Mucosa of stomach (tissue), 1 donor: ENCODE measurements at regions not wholly inside any gene's neighbourhood (a gene's known extent, or its start where the extent isn't known, plus 50 kb on each side); places are given as distances from the start of the nearest gene placed in this dataset.

Experiments used
- H3K27me3 ChIP-seq: one replicate; pipeline ENCODE4 v1.7.0; 2013; ENCODE audit warnings: mild to moderate bottlenecking, low read length; ENCODE audit not compliant: control insufficient read depth, insufficient read depth
- H3K36me3 ChIP-seq: one replicate; pipeline ENCODE4 v1.7.0; 2013; ENCODE audit warnings: low read length; ENCODE audit not compliant: control insufficient read depth, insufficient read depth
- H3K4me1 ChIP-seq: one replicate; pipeline ENCODE4 v1.7.0; 2013; ENCODE audit warnings: mild to moderate bottlenecking, low read length; ENCODE audit not compliant: control insufficient read depth, insufficient read depth
- H3K4me3 ChIP-seq: one replicate; pipeline ENCODE4 v1.7.0; 2013; ENCODE audit warnings: low read length
- H3K9ac ChIP-seq: one replicate; pipeline ENCODE4 v1.7.0; 2013; ENCODE audit warnings: mild to moderate bottlenecking, low read length, moderate library complexity
- H3K9me3 ChIP-seq: one replicate; pipeline ENCODE4 v1.7.0; 2013; ENCODE audit warnings: mild to moderate bottlenecking, low read length, moderate library complexity; ENCODE audit not compliant: control insufficient read depth
- donor health status: Pancreatic carcinoma.

DNA sequence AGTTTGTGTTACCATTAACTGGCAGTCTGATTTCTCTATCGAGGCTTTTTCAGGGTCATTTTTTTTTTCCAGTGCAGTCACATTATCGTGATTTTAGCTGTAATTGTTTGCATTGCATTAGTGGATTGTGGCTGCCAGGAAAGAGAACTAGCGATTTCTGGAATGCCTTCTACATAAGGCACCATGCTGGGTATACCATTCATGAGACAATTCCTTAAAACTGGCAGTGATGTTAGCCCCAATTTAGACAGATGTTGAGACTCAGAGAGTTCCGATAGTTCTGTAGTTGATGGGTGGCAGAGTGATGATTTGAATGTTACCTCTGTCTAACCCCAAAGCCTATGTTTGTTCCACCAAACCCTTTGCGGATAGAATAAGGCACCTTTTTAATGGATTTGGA, 175.4 kb upstream of the TENM3 start:
- H3K9ac ChIP-seq: no peak overlapping the region
- no peaks in the 10 kb centered on the region for H3K36me3 ChIP-seq
- H3K27me3 ChIP-seq: no peaks in the 10 kb centered on the region
- no peaks in the 10 kb centered on the region for H3K4me1 ChIP-seq
- H3K9me3 ChIP-seq: no peaks in the 10 kb centered on the region
- H3K4me3 ChIP-seq: no peak overlapping the region

DNA sequence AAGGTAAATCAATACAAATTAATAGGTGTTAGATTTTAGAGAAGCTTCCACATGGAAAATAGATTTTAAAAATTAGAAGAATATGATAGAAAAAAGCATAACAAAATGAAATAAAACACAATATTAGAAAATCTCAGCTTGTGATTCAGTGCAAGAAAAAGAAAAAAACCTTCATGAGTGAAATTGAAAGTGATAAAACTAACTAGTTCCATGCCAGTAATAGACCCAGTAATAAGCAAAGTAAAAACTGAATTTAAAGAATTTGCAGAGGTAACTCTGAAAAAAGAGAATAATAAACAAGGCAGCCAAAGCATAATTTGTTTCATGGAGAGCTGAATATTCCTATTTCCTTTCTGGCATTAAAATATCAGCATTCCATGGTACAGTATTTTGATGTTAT, 174.3 kb upstream of the TENM3 start:
- no peaks in the 10 kb centered on the region for H3K4me1 ChIP-seq
- no peak overlapping the region for H3K4me3 ChIP-seq
- no peaks in the 10 kb centered on the region for H3K36me3 ChIP-seq
- no peak overlapping the region for H3K9ac ChIP-seq
- H3K27me3 ChIP-seq: no peaks in the 10 kb centered on the region
- no peaks in the 10 kb centered on the region for H3K9me3 ChIP-seq

DNA sequence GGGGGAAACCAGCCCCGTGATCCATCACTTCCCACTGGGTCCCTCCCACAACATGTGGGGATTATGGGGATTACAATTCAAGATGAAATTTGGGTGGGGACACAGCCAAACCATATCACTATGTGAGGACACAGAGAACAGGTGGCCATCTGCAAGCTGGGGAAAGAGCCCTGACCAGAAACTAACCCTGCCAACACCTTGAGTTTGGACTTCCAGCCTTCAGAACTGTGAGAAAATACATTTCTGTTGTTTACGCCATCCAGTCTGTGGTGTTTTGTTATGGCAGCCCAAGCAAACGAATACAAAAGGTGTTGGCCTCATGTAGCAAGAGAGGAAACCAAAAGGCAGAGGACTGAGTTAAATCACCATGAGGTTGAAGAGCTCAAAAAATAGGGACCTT, 169.9 kb upstream of the TENM3 start:
- Histone ChIP-seq H3K4me1 (no peaks in the 10 kb centered on the region), H3K9me3 (no peaks in the 10 kb centered on the region), H3K27me3 (no peaks in the 10 kb centered on the region), H3K4me3 (no peak overlapping the region), H3K36me3 (no peaks in the 10 kb centered on the region), H3K9ac (no peak overlapping the region)

DNA sequence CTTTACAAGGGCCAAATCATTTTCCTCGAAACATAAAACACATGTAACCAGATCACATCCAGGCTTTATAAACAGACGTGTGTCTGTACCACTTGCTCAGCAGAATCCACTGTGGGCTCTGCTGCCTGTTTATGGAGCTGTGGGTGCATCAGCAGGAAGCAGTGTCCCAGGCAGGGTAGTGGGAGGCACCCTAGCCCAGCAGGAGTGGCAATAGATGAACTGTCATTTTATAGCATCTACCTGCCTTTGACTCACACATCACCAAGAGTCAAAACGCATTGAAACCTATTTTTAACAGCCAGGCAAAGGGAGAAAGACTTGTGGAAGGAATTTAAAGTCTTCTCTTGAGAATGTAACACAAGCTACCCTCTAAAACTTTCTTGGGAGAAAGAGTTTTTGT, 169.1 kb upstream of the TENM3 start:
- H3K4me1 ChIP-seq: no peaks in the 10 kb centered on the region
- no peak overlapping the region for H3K9ac ChIP-seq
- H3K4me3 ChIP-seq: no peak overlapping the region
- no peaks in the 10 kb centered on the region for H3K27me3 ChIP-seq
- no peaks in the 10 kb centered on the region for H3K36me3 ChIP-seq
- no peaks in the 10 kb centered on the region for H3K9me3 ChIP-seq

DNA sequence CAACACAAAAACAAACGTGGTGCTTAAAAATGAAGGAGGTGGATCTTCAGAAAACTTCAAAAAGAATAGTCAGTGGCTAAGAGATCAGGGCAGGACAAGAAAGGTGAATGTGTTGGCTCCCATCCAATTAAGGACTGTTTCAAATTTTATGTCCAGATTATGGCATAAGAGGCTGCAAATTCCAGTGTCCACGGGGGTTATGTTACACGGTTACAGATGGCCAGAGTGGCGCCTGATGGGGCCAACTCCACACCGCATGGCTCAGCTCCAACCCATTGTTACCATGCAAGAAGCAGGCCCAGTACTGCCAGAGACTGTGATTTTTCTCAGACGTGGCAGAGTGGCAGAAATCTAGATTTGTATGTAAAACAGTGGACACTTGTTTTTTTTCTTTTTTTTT, 168.4 kb upstream of the TENM3 start:
- no peaks in the 10 kb centered on the region for H3K36me3 ChIP-seq
- no peaks in the 10 kb centered on the region for H3K27me3 ChIP-seq
- no peaks in the 10 kb centered on the region for H3K4me1 ChIP-seq
- H3K9me3 ChIP-seq: no peaks in the 10 kb centered on the region
- H3K4me3 ChIP-seq: no peak overlapping the region
- no peak overlapping the region for H3K9ac ChIP-seq

DNA sequence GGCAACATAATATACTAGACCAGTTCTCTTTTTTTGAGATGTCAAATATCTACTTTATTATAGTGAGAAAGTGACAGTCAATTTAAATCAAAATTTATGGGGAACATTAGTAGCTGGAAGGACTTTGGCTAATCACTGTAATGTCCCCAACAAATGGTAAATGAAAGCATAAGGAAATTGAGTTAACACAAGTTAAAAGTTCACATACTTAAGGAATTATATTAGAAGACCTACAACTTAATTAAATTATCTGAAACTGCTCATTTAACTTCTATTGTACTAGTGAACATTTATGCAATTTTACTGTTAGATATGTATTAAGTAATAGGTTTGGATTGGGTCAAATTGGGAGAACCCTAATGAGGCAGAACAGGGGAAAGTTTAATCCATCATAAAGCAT, 160.3 kb upstream of the TENM3 start:
- no peak overlapping the region for H3K9ac ChIP-seq
- no peaks in the 10 kb centered on the region for H3K4me1 ChIP-seq
- H3K36me3 ChIP-seq: no peaks in the 10 kb centered on the region
- H3K4me3 ChIP-seq: no peak overlapping the region
- H3K9me3 ChIP-seq: no peaks in the 10 kb centered on the region
- no peaks in the 10 kb centered on the region for H3K27me3 ChIP-seq

DNA sequence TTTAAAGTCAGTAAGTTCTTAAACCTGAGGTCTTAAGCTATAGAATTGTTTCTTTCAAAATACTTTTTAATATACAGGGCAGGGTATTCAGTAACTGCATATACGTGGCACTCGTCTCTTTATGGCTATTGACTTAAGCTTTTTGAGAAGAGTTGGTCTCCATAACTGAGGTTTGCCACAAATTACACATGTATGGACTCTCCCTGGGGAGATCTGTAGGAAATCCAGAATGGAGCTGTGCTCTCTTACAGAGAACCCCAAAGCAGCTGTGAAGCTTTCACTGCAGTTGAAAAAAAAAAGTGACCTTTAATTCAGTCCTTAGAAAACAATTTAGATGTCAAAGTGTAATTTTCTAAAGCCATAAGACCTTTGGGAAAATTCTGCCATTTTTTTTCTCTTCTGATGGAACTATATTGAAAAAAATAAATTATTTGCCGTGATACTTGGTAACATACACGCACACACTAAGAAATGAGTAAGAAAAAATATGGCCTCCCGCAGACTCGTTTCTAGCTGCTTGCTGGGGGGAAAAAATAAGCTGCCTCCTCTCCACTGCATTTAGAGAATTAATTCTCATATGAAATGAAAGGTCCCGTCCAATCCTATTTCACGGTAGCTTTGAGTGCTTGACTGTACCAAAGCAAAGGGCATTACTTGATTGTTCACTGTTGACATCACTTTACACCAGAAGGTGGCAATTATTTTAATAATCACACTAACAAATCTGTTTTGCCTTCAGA, 159.4 kb upstream of the TENM3 start:
- Histone ChIP-seq H3K4me1 (no peaks in the 10 kb centered on the region), H3K27me3 (no peaks in the 10 kb centered on the region), H3K4me3 (no peak overlapping the region), H3K36me3 (no peaks in the 10 kb centered on the region), H3K9me3 (no peaks in the 10 kb centered on the region), H3K9ac (no peak overlapping the region)

DNA sequence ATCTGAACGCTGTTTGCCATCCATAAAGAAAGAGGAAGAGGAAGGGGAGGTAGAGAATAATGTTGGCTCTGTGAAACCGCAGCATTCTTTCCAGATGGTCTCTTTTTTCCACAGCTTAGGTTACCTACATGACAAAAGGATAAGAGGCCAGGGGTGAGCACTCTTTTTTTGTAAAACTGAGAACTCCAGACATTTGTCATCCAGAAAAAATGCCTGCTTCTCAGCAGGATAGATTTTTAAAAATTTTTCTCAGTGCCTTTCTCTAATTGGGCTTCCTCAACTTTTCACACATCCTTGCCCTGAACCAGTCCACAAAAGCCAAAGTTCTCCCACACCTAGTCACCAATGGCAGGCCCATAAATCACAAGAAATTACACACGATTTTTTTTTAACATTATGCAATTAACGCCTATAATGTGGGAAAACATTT, 158.1 kb upstream of the TENM3 start:
- no peaks in the 10 kb centered on the region for H3K9me3 ChIP-seq
- H3K36me3 ChIP-seq: no peaks in the 10 kb centered on the region
- no peaks in the 10 kb centered on the region for H3K27me3 ChIP-seq
- H3K4me3 ChIP-seq: no peak overlapping the region
- H3K9ac ChIP-seq: no peak overlapping the region
- H3K4me1 ChIP-seq: no peaks in the 10 kb centered on the region

DNA sequence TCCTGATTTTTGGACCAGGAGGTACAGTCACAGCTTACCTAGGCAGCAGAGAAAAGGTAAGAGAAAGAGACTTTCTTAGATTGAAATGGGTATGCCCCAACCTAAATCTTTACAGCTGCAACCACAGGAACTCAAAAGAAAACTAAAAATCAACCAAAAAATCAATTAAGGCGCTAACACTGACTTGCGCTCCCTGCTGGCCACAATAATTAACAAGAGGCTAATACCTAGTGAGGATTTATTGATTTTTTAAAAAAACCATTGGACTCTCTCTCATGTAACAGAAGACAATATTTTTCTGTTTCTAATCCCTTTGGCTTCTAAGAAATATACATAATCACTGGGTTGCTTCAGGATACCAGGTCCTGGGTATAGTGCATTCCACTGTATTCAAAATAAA, 153.9 kb upstream of the TENM3 start:
- Histone ChIP-seq H3K36me3 (no peaks in the 10 kb centered on the region), H3K4me3 (no peak overlapping the region), H3K9ac (no peak overlapping the region), H3K9me3 (no peaks in the 10 kb centered on the region), H3K4me1 (no peaks in the 10 kb centered on the region), H3K27me3 (no peaks in the 10 kb centered on the region)

DNA sequence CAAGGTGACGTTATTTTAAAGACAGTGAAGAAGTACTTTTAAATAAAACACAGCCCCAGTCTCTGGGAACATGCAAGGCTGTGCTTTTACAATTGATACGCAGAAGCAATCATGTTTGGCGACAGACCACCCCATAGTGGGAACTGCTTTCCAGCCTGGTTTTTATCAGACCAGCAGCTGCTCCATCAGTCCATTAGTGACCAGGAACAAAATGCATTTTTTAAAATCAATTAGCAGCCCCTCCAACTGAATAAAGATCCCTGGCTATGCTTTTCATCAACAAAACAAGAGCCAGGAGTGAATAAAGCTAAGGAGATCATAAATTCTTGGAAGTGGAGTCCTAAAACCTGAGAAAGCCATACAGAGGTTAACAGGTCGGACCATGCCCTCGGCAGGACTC, 153.0 kb upstream of the TENM3 start:
- no peaks in the 10 kb centered on the region for H3K27me3 ChIP-seq
- no peaks in the 10 kb centered on the region for H3K36me3 ChIP-seq
- H3K4me1 ChIP-seq: no peaks in the 10 kb centered on the region
- H3K4me3 ChIP-seq: no peak overlapping the region
- H3K9me3 ChIP-seq: no peaks in the 10 kb centered on the region
- H3K9ac ChIP-seq: no peak overlapping the region

DNA sequence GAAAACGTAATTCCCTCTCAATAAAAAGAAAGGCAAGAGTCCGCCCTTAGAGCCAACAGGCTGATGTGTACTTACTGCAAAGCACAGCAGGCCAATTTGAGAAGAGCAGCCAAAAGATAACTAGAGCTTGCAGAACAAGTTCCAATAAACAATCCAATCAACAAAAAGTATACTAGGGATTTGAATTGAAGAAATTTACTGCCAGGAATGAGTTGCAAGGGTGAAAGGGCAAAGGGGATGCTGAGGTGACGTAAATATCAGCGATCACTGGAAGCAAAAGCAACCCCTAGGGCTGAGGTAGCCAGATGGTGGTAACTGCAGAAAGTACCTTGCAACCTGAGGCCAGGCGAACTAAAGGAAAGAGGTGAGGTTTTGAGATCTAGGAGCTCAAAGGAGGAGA, 152.1 kb upstream of the TENM3 start:
- Histone ChIP-seq H3K36me3 (no peaks in the 10 kb centered on the region), H3K27me3 (no peaks in the 10 kb centered on the region), H3K9me3 (no peaks in the 10 kb centered on the region), H3K4me1 (no peaks in the 10 kb centered on the region), H3K9ac (no peak overlapping the region), H3K4me3 (no peak overlapping the region)

DNA sequence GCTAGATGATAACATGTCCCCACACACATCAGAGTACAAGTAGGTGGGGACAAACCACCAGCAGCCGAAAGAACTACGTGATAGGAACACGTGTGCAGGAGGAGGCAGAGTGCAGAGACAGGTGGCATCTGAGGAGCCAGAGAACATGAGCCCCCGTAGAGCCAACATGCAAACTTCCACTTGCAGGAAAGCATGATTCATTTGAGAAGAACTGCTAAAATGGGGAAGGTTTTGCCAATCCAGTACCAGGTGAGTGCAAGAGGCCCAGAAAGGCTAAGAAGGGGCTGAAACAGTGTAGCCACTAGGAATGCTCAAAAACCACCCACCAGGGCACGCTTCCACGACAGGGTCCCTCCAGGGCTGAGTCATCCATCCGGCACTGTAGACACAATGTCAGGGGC, 149.8 kb upstream of the TENM3 start:
- Histone ChIP-seq H3K36me3 (no peaks in the 10 kb centered on the region), H3K4me3 (no peak overlapping the region), H3K9me3 (no peaks in the 10 kb centered on the region), H3K4me1 (no peaks in the 10 kb centered on the region), H3K9ac (no peak overlapping the region), H3K27me3 (no peaks in the 10 kb centered on the region)

DNA sequence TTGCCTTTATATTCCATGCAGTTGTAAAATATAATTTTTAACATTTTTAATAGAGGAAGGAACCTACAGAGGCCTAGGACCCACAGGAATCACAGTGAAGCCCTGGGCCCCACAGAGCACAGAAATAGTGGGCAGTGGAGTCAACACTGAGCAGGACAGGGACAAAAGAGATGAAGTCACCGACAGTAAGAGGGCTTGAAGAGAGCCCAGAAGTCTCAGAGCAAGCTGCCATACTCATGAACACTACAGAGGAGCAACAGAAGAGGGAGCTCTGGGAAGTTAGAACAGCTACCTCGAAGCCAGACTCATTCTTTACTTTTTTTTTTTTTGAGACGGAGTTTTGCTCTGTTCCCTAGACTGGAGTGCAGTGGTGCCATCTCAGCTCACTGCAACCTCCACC, 149.3 kb upstream of the TENM3 start:
- Histone ChIP-seq H3K9me3 (no peaks in the 10 kb centered on the region), H3K4me1 (no peaks in the 10 kb centered on the region), H3K4me3 (no peak overlapping the region), H3K36me3 (no peaks in the 10 kb centered on the region), H3K27me3 (no peaks in the 10 kb centered on the region), H3K9ac (no peak overlapping the region)
